HG03520 (cell line): ENCODE measurements at regions not wholly inside any gene's neighbourhood (a gene's known extent, or its start where the extent isn't known, plus 50 kb on each side); places are given as distances from the start of the nearest gene placed in this dataset.

Experiments used
- ATAC-seq: cut with Tn5 transposase; IDR thresholded peaks from one replicate; pipeline ENCODE4 v1.9.1; 2021; ENCODE audit warnings: mild to moderate bottlenecking, moderate library complexity; ENCODE audit not compliant: unreplicated experiment

DNA sequence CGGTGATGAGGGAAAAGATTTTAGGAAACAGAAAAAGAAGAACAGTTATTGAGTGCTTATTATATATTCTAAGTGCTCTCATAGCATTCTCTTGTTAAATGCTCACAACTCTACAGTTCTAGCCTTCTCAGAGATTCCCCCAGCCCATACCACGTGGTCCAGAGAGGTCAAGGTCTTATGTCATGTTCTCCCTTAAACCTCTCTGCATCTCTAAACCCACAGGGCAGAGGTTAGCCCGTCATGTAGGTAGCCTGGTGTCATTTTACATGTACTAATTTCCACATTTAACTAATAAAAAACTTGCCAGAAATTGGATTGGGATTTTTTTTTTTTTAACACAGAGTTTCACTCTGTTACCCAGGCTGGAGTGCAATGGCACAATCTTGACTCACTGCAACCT is 178.0 kb downstream of the CEMIP2 start:
- no peak for ATAC-seq

DNA sequence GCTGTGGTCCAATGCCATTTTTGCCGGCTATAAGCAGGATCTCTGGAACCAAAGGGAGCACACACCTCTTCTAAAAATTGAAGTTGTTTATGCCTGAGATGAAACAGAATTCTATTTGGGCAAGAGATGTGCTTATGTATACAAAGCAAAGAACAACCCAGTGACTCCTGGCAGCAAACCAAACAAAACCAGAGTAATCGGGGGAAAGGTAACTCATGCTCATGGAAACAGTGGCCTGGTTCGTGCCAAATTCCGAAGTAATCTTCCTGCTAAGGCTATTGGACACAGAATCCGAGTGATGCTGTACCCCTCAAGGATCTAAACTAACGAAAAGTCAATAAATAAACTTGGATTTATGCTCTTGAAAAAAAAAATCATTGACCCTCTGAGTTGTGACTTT is 178.7 kb downstream of the CEMIP2 start:
- no peak for ATAC-seq

DNA sequence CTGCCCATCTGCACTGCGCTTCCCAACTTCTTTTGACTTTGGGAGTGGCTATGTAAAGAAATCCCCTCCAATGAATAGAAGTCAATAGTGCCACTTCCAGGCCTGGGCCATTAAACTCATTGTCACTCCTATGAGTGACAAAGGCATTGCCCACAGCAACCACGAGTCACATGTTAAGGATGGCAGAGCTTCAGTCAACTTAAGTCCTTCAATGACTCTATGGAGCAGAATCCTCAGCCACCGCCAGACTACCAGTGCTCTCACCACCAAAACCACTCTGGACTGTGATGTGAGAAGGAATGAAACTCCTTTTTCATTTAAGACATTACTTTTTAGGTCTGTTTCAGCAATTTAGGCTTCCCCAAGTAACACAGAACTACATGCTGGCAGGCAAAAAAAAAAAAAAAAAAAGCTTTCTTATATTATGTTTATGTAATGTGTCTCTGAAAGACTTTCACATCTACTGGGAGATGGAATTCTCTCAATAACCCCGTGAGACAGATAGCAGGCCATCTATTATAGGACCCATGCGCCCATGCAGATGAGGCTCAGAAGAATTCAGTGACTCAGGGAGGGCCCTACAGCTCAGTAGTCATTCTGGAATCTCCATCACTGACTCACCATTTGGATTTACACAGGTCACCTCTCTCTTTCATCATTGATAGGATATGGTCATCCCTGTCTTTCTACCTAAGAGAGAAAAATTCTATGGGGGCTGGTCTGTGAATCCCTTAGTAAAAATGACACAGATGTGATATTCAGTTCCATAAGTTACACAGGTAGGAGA is 180.5 kb downstream of the CEMIP2 start:
- ATAC-seq = no peak

DNA sequence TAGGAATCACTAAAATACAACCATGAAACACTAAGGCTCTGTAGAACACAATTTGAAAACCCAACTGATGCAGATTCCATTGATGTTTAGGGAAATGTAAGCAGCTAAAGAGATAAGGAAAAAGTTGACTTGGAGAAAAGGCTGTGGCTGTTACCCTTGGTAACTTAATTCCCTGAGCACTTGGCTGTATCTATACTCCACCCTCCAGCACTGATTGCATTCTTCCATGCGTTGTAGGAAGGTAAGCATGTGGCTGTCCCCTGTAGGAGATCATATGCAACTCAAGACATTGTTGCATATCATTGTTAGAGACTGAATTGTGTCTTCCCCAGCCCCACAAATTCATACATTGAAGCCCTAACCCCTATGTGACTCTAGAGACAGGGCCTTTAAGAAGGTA is 184.5 kb downstream of the CEMIP2 start:
- no peak for ATAC-seq

DNA sequence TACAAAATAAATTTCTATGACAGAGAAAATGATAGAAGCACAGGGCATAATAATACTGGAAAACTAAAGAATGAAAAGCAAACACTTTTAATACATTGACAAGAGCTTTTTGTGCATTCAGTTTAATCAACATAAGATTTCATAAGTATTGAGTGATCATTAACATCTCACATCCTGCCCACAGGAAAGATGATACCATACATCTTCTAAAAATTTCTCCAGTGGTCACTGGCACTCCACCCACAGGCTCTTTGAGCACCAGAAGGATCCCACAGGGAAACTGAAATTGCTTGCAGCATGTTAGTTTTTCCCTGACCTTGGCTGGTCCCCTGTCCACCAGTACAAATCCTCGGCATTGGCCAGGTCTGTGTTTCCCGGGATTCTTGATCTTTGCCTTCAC is 186.0 kb downstream of the CEMIP2 start:
- ATAC-seq = no peak

DNA sequence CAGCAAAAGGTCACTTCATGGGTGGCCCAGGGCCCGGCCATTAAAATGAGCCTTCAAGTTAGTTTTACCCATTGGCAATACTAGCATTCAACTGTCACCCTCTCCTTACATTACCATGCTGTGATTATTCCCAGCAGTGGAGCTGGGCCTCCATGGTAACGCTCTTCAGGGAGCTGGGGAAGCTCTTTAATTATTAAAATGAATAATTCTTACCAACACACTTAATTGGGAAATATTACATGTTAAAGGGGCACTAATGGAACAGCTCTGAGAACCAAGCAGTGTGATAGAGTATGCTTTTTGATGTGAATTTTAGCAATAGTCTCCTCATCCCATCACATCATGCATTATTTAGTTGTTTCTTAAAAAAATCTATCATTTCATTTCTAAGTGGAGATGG is 187.2 kb downstream of the CEMIP2 start:
- ATAC-seq = no peak

DNA sequence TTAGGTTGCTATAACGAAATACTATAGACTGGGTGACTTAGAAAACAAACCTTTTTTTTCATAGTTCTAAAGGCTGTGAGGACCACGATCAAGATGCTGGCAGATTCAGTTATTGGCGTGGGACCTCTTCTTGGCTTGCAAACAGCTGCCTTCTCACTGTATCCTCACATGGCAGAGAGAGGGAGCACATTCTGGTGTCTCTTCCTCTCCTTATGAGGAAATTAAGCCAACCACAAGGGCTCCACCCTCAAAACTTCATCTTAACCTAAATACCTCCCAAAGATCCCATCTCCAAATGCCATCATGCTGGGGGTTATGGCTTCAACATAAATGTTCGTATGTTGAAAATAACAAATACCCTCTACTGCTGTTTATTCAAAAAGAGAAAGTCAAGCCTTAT is 197.1 kb downstream of the CEMIP2 start:
- no peak for ATAC-seq

DNA sequence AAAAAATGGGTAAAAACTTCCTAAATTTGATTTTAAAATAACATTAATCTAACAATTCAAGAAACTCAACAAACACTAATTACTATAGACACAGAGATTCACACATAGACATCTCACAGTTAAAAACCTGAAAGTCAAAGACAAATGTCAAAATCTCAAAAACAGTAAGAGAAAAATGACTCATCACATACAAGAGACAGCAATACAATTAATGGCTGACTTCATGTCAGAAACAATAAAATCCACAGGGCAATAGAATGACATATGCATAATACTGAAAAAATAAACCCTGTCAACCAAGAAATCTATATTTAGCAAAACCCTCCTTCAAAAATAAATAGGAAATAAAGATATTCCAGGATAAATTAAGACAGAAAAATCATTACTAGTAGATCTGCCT is 200.4 kb downstream of the CEMIP2 start:
- no peak for ATAC-seq

DNA sequence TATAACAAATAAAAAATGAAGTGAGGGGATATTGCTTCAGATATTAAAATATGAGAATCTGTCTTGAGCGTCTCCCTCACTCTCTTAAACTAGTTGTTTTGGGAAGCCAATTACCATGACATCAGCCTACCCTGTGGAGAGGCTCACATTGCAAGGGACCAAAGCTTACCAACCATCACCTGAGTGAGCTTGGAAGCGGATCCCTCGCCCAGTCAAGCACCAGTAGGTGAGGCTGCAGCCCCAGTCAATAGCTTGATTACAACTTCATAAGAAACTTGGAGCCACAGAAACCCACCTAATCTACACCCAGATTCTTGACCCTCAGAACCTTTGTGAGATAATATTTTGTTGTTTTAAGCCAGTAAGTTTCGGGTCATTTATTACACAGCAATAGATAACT is 206.2 kb downstream of the CEMIP2 start:
- ATAC-seq = no peak

DNA sequence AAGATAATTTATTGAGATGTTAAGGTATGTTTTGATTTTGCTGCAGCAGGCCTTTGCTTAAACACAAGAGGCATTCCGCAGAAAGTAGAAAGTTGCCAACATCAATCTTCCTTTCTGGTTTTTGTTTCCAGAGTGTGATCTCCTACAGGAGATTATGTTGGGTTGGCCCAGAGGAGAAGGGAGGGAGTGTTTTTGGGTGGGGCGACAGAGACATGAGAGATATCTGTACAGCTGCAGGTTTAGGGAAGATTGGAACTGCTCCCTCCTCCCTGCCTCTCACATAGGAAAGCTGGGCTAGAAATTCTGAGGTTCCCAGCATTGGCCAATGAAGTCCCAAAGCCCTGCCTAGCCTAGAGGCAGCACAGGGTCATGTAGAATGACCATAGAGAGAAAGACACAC is 211.0 kb downstream of the CEMIP2 start:
- ATAC-seq = no peak

DNA sequence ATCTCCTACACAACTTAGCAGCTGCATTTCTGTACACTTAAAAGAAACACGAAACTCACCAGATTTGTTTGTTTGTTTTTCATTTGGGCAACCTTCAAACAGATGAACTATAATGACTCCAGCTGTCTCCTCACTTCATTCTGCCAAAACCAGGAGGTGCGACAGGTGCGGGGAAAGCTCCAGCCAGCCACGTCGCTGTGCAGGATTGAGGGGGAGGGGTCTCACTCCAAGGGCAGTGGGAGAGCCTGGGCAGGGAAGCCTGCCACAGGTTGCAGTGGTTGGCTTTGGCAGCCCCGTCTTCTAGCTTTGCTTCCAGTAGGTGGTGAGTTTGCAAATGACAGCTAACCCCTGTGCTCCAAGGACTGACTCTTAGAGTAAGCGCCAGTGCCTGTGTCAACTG is 215.8 kb downstream of the CEMIP2 start:
- no peak for ATAC-seq

DNA sequence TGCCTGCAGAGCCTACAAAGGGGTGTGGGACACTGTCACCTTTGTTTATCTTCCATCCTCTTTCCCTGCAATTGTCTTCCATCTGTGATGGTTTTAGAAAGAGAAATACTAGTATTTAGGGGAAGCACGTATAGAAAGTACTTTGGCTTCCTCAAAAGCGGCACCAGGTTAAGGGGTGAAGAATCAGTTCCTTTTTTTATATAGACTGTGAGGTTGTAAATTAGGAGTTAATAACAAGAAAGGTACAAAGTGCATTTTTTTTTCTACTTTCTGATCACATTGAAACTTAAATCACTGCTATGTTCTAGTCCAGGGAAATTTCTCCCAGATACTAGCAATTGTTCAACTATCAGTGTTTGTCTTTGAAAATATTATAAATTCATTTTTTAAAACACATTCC is 219.3 kb downstream of the CEMIP2 start:
- ATAC-seq = peak; percentile 71

DNA sequence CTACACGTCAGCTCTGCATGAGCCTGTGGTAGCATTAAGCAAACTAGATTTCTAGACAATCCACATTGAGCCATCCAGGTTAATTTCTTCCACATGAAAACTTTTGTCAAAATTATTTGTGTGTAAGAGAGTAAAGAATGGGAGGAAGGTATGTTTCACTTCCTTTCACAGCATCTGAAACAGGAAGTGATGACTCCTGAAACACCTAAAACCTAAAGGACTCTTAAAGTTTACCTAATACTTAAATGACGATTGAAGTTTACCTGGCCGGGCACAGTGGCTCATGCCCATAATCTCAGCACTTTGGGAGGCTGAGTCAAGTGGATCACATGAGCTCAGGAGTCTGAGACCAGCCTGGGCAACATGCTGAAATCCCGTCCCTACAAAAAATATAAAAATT is 223.8 kb downstream of the CEMIP2 start:
- no peak for ATAC-seq

DNA sequence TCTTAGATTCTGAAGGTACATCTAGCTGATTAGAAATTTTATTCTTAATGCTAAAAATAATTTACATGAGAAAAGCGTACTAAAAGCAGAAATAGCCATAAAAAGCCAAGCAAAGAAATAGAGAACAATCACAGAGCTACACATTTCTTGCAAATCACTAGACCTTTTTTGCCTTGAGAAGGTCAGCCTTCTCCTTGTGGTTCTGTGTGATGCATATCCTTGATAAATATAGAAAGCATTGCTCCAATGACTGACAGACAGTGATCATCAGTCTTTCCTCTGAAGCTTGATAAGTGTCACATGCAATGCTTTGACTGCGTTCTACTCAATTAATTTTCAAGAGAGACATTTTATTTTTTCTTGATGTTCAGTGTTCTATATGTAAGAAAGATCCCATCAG is 226.9 kb downstream of the CEMIP2 start:
- no peak for ATAC-seq

DNA sequence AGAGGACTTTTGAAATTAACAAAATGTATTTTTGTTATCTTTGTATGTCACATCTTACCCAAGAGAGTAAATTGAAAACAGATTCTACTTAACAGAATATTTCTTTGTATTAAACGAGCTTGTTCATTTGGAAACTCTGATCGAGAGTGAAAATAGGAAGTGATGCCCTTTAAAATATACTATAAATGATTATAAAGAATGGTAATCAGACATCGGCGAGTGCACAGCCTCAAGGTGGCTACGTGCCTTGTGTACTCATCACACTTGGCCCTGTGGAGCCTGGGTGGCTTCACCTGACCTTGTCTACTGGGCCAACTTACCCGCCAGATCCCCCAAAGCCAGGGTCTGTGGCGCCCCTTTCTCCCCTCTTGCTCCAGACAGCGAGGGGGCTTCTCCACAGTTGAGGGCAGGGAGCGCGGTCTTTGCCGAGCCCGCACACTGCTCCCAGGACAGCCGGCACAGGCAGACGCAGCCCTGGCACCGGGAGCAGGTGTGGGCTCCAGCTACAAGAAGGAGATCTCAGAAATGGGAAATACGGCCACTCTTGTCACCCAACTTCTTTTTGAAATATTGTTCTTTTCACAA is 243.2 kb downstream of the CEMIP2 start:
- ATAC-seq = no peak

DNA sequence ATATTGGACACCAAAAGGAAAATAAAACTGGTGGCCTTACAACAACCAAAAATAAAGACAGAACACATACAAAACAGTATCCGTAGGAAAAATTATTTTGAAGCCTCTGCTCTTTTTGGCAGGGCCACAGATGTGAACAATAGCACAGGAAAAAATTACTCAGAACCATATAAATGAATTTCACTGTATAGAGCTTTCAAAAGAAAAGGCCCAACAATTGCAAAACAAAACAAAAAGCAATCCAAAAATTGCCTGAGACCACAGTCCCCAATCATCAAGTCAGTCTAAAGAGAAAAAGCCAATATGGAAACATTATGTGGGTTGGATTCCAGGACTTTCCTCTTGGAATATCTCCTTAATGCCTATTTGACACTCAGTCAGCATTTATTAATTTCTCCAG is 243.8 kb downstream of the CEMIP2 start:
- ATAC-seq = no peak

DNA sequence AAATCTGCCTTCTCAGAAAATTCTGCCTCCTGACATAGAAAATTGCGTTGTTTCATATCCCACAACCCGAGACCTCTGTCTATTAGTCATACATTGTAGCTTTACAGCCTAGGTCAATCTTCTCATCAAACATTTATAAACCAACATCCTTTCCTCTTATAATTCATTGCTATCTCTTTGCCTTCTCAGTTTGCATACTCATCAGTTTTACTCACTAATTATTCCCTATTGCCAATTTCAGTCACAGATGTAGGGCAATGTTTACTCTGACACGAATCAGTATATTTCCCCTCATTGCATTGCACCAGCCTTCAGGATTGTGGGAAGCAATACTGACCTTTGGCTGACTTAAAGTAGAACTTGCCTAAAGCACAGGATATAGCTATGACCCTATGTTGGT is 247.2 kb downstream of the CEMIP2 start:
- no peak for ATAC-seq

DNA sequence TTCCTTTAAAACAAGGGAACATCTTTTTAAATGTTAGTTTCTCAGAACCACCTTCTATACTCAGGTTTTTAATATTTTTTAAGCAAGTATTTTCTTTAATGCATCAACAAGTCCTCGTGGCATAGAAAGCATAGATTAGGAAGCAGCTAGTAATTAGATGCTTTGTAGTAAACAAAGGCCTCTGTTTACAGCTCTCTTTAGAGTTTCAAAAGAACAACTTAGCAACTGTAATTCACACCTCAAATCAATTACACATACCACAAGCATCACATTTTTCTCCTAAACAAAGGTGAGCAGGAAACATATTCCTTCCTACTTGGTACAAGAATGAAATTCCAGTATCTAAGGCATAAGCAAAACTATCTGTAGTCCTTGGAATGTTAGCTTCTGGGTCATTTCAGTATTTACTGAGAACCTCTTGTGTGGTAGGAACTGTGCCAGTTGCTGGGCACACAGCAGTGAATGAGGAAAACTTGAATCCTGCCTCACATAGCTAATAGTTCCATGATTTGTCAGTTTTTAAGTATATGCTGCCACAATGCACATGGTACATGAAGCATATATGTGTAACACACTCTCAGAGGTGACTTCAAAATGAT is 249.1 kb downstream of the CEMIP2 start:
- no peak for ATAC-seq

DNA sequence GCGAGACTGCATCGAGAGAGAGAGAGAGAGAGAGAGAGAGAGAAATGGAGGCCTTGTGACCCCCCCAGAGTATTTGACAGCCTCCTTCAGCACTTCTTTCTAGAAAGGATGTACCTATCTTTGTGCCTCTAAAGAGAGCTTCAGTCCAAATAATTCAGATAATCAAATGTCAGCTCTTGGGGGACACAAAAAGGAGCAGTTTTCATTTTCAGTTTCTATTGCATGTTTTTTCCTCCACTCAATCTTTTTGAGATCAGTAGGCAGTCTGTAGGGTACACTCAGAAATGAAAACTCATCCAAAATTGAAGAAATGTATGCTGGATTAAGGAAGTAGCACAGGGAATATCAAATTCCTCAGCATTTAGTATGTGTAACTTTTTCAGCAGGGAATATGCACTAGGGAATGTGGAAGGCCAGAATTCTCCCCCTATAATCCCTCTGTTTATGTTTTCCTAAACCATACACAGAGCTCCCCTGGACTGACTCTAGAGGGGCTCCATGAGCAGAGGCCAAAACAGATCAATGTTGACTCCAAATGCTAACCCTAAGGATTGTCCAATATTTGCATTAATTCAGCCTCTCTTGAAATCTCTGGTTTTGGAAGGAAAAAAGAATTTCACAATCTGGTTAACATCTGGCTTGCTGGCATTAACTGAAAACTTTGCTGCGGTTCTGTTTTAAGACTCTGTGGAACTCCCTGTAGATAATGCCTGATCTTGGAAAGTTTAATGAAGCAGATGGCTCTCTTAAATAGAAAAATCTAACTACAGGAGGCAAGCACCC is 250.1 kb downstream of the CEMIP2 start:
- ATAC-seq = no peak

DNA sequence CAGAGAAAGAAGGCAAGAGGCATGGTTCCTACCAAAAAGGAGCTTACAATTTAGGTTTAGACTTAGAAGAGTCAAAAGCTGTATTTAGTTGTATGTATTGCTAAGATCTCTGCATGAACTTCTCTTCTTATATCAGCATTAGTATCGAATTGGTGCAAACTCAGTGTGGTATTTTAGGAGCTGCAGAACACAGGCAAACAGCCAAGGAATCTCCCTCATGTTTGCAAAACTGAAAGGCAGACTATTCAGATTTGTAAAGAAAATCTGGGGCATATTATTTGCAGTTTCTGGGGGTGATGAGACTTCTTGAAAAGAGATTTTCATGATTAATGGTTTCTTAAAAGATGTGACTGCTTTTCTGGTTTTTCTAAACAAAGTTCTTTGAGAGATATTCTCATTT is 252.7 kb downstream of the CEMIP2 start:
- ATAC-seq = no peak

DNA sequence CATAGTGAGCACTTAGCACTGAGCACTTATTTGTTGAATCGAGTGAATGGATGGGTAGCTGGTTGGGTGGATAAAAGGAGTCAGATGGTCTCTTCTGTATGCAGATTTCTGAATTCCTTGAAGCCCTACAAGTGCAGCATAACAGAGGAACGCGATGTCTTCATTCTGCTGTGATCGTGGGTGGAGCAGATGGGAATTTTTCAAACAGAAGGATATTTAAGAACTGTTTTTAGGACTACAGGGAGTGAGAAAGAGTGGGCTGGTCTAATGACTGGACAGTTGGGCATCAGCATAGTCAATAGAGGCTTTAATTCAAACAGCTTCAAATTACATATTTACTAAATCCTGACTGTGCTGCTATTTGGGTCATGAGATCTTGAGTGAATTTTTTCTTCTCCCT is 253.2 kb downstream of the CEMIP2 start:
- ATAC-seq = no peak
